GM12878 (cell line): ENCODE measurements at regions not wholly inside any gene's neighbourhood (a gene's known extent, or its start where the extent isn't known, plus 50 kb on each side); places are given as distances from the start of the nearest gene placed in this dataset.

Source experiments
- CHD4 ChIP-seq: fragments of 200-600 bp; sonication (generic); IDR thresholded peaks from 2 replicates; pipeline ENCODE4 v1.6.1; 2016; ENCODE audit warnings: mild to moderate bottlenecking
- FOXM1 ChIP-seq: IDR thresholded peaks from 2 replicates; pipeline ENCODE4 v1.6.1; 2012; ENCODE audit warnings: low read depth, mild to moderate bottlenecking, inconsistent platforms, low read length, moderate library complexity
- GABPA ChIP-seq: IDR thresholded peaks from 2 replicates; pipeline ENCODE4 v1.6.1; 2014; ENCODE audit warnings: antibody characterized with exemption, low read depth, mild to moderate bottlenecking, inconsistent platforms
- JUNB ChIP-seq: IDR thresholded peaks from 2 replicates; pipeline ENCODE4 v1.6.1; 2016; ENCODE audit warnings: antibody characterized with exemption, mild to moderate bottlenecking
- NBN ChIP-seq: fragments of 450-650 bp; IDR thresholded peaks from 2 replicates; pipeline ENCODE4 v1.6.1; 2016
- NFXL1 ChIP-seq: fragments of 450-650 bp; IDR thresholded peaks from 2 replicates; pipeline ENCODE4 v1.6.1; 2017; ENCODE audit warnings: antibody characterized with exemption, mild to moderate bottlenecking, borderline replicate concordance
- PAX5 ChIP-seq: IDR thresholded peaks from 2 replicates; pipeline ENCODE4 v1.6.1; 2011; ENCODE audit warnings: low read depth, low read length, borderline replicate concordance
- RFX5 ChIP-seq: IDR thresholded peaks from 2 replicates; pipeline ENCODE4 v1.6.1; 2011; ENCODE audit warnings: low read depth, low read length, improper control_type of control experiment
- RUNX3 ChIP-seq: IDR thresholded peaks from 2 replicates; pipeline ENCODE4 v1.6.1; 2012; ENCODE audit warnings: low read length, inconsistent platforms
- TCF3 ChIP-seq: IDR thresholded peaks from 2 replicates; pipeline ENCODE4 v1.6.1; 2012; ENCODE audit warnings: low read depth, mild to moderate bottlenecking, low read length, borderline replicate concordance; ENCODE audit not compliant: insufficient read depth
- WRNIP1 ChIP-seq: IDR thresholded peaks from 2 replicates; pipeline ENCODE4 v1.6.1; 2011; ENCODE audit warnings: low read depth, low read length, improper control_type of control experiment, borderline replicate concordance
- YY1 ChIP-seq: IDR thresholded peaks from 2 replicates; pipeline ENCODE4 v1.6.1; 2011; ENCODE audit warnings: low read depth, mild to moderate bottlenecking, low read length
- ZBED1 ChIP-seq: IDR thresholded peaks from 2 replicates; pipeline ENCODE4 v1.6.1; 2016; ENCODE audit warnings: borderline replicate concordance
- ZNF384 ChIP-seq: IDR thresholded peaks from 2 replicates; pipeline ENCODE4 v1.6.1; 2012; ENCODE audit warnings: low read depth, mild to moderate bottlenecking, low read length, improper control_type of control experiment, borderline replicate concordance
- TF ChIP-seq, protein P1 (sequence below): IDR thresholded peaks from 2 replicates; pipeline ENCODE4 v1.6.1; 2012; ENCODE audit warnings: improper control_type of control experiment, low read depth, low read length; ENCODE audit not compliant: insufficient replicate concordance
- TF ChIP-seq, protein P2 (sequence below): fragments of 450-650 bp; IDR thresholded peaks from 2 replicates; pipeline ENCODE4 v1.6.1; 2018; ENCODE audit warnings: borderline replicate concordance, mild to moderate bottlenecking; ENCODE audit not compliant: partially characterized antibody
- TF ChIP-seq, protein P3 (sequence below): IDR thresholded peaks from 2 replicates; pipeline ENCODE4 v1.6.1; 2011; ENCODE audit warnings: borderline replicate concordance, low read depth, mild to moderate bottlenecking, moderate library complexity, low read length; ENCODE audit not compliant: insufficient read depth, poor library complexity, severe bottlenecking

DNA sequence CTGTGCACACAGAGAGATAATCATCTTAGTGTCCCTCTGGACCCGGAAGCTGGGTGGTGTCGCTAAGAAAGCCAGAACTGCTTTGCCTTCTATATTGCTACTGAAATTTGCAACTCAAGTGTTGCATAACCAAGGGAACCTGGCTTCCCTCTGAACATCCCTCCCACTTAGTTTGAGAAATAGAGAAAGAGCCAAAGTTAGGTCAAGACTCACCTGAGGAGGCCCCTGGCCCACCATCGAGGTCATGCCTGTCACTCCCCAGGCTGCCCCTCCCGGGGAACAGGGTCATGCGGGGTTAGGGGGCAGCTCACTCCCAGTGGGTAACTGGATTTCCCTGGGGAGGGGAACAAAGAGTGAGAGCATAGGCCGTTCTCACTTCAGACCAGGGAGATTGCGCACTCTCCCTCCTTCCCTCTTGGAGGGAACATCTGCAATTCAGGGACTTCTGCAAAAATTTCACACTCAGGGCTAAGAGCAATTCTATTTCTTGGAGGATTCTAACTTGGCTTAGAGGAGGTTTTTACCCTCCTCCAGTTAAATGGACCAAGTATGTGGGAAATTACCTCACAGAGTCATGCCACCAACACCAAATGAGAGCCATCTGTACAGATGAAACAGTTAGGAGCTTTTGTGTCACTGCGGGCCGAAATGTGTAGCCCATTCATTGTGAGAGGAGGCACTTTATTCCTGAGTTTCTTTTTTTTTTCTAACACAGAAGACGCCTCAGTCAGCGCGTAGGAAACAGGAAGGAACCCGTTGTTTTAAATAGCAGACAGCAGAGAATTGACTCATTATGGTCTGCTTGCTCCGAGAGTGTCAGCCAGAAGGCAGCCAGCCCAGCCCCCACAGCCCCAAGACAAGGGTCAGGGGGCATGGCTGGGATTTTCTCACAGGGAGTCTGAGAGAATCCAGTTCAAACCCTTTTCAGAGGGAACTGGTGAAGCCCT is 221.3 kb downstream of the ARHGAP12 start (continued):
- TF ChIP-seq, protein P1, sequence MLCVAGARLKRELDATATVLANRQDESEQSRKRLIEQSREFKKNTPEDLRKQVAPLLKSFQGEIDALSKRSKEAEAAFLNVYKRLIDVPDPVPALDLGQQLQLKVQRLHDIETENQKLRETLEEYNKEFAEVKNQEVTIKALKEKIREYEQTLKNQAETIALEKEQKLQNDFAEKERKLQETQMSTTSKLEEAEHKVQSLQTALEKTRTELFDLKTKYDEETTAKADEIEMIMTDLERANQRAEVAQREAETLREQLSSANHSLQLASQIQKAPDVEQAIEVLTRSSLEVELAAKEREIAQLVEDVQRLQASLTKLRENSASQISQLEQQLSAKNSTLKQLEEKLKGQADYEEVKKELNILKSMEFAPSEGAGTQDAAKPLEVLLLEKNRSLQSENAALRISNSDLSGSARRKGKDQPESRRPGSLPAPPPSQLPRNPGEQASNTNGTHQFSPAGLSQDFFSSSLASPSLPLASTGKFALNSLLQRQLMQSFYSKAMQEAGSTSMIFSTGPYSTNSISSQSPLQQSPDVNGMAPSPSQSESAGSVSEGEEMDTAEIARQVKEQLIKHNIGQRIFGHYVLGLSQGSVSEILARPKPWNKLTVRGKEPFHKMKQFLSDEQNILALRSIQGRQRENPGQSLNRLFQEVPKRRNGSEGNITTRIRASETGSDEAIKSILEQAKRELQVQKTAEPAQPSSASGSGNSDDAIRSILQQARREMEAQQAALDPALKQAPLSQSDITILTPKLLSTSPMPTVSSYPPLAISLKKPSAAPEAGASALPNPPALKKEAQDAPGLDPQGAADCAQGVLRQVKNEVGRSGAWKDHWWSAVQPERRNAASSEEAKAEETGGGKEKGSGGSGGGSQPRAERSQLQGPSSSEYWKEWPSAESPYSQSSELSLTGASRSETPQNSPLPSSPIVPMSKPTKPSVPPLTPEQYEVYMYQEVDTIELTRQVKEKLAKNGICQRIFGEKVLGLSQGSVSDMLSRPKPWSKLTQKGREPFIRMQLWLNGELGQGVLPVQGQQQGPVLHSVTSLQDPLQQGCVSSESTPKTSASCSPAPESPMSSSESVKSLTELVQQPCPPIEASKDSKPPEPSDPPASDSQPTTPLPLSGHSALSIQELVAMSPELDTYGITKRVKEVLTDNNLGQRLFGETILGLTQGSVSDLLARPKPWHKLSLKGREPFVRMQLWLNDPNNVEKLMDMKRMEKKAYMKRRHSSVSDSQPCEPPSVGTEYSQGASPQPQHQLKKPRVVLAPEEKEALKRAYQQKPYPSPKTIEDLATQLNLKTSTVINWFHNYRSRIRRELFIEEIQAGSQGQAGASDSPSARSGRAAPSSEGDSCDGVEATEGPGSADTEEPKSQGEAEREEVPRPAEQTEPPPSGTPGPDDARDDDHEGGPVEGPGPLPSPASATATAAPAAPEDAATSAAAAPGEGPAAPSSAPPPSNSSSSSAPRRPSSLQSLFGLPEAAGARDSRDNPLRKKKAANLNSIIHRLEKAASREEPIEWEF: peak; percentile 43
- peak; percentile 93 for TF ChIP-seq JUNB
- TF ChIP-seq RFX5: no peak
- TF ChIP-seq ZNF384: peak; percentile 92
- TF ChIP-seq YY1: peak; percentile 63
- peak; percentile 80 for TF ChIP-seq RUNX3
- TF ChIP-seq NBN: peak; percentile 86; the same call in 1 of the 2 replicates
- TF ChIP-seq, protein P2, sequence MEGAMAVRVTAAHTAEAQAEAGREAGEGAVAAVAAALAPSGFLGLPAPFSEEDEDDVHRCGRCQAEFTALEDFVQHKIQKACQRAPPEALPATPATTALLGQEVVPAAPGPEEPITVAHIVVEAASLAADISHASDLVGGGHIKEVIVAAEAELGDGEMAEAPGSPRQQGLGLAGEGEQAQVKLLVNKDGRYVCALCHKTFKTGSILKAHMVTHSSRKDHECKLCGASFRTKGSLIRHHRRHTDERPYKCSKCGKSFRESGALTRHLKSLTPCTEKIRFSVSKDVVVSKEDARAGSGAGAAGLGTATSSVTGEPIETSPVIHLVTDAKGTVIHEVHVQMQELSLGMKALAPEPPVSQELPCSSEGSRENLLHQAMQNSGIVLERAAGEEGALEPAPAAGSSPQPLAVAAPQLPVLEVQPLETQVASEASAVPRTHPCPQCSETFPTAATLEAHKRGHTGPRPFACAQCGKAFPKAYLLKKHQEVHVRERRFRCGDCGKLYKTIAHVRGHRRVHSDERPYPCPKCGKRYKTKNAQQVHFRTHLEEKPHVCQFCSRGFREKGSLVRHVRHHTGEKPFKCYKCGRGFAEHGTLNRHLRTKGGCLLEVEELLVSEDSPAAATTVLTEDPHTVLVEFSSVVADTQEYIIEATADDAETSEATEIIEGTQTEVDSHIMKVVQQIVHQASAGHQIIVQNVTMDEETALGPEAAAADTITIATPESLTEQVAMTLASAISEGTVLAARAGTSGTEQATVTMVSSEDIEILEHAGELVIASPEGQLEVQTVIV: no peak
- TF ChIP-seq, protein P3, sequence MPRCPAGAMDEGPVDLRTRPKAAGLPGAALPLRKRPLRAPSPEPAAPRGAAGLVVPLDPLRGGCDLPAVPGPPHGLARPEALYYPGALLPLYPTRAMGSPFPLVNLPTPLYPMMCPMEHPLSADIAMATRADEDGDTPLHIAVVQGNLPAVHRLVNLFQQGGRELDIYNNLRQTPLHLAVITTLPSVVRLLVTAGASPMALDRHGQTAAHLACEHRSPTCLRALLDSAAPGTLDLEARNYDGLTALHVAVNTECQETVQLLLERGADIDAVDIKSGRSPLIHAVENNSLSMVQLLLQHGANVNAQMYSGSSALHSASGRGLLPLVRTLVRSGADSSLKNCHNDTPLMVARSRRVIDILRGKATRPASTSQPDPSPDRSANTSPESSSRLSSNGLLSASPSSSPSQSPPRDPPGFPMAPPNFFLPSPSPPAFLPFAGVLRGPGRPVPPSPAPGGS: peak; percentile 96
- TF ChIP-seq CHD4: no peak
- no peak for TF ChIP-seq NFXL1
- peak; percentile 96 for TF ChIP-seq FOXM1
- peak; percentile 93 for TF ChIP-seq ZBED1
- peak; percentile 73; the same call in 1 of the 2 replicates for TF ChIP-seq TCF3
- peak; percentile 62; the same call in 1 of the 2 replicates for TF ChIP-seq GABPA
- no peak for TF ChIP-seq WRNIP1
- peak; percentile 77; the same call in 1 of the 2 replicates for TF ChIP-seq PAX5
